ENCODE measurements at regions not wholly inside any gene's neighbourhood (a gene's known extent, or its start where the extent isn't known, plus 50 kb on each side); places are given as distances from the start of the nearest gene placed in this dataset.

DNA sequence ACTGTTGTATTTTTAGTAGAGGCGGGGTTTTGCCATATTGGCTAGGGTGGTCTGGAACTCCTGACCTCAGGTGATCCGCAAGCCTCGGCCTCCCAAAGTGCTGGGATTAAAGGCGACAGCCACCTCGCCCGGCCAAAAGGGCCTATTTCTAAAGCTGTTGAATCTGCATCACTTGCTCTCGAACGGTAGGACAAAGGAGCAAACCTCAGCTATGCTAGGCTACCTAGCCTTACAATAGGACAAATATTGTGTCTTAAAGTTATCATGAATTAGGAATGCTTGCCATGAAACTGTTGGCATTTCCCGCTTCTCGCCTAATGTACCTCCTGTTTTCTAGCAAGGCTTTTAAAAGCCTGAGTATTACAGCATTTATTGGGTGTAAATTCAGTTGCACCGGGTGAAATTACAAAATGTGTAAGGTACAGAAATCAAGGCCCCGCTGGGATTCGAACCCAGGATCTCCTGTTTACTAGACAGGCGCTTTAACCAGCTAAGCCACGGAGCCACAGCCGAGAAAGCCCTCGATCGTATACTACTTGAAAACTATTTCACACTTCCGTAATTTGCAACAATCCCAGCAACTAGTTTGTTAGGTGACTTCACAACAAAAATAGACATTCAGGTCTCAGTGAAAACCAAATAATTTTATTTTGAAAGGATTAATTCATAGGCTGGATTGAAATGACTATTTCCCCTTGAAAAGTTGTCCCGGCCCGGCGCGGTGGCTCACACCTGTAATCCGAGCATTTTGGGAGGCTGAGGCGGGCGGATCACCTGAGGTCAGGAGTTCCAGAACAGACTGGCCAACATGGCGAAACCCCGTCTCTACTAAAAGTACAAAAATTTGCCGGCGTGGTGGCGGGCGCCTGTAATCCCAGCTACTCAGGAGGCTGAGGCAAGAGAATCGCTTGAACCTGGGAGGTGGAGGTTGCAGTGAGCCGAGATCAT lies 211.6 kb upstream of the ZNF184 start:
- H3K9me3 Mint-ChIP-seq (ENCODE audit: unreplicated experiment) = no peaks in the 10 kb centered on the region
- Histone ChIP-seq H3K9me3 (no peaks in the 10 kb centered on the region), H3K4me3 (ENCODE audit: low read depth, low read length) (no peak overlapping the region), H3K4me1 (no peaks in the 10 kb centered on the region), H3K27me3 (replicated peaks; ENCODE audit: control insufficient read depth, insufficient read depth, low read length) (no peaks in the 10 kb centered on the region), H3K36me3 (ENCODE audit: control insufficient read depth, insufficient read depth, low read length) (no peaks in the 10 kb centered on the region)
- POLR2A ChIA-PET = no interaction called here
- H3K36me3 Mint-ChIP-seq (ENCODE audit: insufficient read depth, unreplicated experiment) = peaks cover 23% of the 10 kb centered on the region
- intact Hi-C loops (cut with micrococcal nuclease; ENCODE audit: unreplicated experiment) = loop anchor here (5.0 kb wide), 3 partner anchors 32 to 387 kb away; no protein-coding TSS in a partner anchor
- DNase-seq = peak; percentile 66 to 74
- CTCF ChIA-PET = no interaction called here
- H3K27ac Mint-ChIP-seq (ENCODE audit: unreplicated experiment) = no peak overlapping the region
- BruUV-seq (replicated peaks) = TSS peak; percentile 92
- no peaks in the 10 kb centered on the region for H3K27me3 Mint-ChIP-seq (ENCODE audit: insufficient read depth, unreplicated experiment)
- TF ChIP-seq, protein P1, sequence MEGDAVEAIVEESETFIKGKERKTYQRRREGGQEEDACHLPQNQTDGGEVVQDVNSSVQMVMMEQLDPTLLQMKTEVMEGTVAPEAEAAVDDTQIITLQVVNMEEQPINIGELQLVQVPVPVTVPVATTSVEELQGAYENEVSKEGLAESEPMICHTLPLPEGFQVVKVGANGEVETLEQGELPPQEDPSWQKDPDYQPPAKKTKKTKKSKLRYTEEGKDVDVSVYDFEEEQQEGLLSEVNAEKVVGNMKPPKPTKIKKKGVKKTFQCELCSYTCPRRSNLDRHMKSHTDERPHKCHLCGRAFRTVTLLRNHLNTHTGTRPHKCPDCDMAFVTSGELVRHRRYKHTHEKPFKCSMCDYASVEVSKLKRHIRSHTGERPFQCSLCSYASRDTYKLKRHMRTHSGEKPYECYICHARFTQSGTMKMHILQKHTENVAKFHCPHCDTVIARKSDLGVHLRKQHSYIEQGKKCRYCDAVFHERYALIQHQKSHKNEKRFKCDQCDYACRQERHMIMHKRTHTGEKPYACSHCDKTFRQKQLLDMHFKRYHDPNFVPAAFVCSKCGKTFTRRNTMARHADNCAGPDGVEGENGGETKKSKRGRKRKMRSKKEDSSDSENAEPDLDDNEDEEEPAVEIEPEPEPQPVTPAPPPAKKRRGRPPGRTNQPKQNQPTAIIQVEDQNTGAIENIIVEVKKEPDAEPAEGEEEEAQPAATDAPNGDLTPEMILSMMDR (IDR thresholded peaks at IDR 0.05; ENCODE audit: insufficient read depth in 1 of 2, low read depth in 1 of 2, low read length in 1 of 2, severe bottlenecking in 1 of 2, unreplicated experiment in 1 of 2) = no peak
- peaks cover 8% of the 10 kb centered on the region for H3K4me1 Mint-ChIP-seq (ENCODE audit: low read depth, unreplicated experiment)
- H3K4me3 Mint-ChIP-seq (ENCODE audit: unreplicated experiment) = no peak overlapping the region

DNA sequence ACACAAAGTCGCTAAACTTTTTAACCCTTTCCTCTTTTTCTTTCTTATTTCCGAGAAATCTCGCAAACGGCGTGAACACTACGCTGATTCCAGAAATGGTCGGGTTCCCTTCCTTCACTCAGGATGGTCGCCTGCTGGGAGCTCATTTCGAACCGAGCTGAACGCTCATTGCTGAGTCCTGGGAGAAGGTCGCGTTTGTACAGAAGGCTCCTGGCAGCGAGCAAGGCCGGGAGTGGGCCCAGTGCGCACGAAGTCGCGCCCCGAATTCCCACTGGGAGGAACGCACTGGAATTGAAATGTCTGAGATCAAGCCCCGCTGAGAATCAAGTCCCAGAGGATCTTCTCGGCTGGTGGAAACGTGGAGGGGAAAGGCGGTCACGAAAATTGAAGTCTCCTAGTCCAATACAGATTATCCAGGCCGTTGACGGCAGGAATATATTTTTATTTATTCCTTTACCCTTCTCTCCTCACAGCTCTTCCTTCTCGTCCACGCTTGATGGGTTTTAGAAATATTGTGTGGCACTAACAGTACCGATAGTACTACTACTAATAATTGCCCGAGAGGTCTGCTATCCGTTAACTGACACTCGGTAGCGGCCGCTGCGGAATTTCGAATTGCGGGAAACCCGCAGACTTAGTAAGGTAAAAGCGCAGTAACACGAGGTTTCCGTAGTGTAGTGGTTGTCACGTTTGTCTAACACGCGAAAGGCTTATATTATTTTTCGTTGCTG lies 207.2 kb upstream of the ZNF184 start:
- TF ChIP-seq, protein P1 (IDR thresholded peaks at IDR 0.05; ENCODE audit: insufficient read depth in 1 of 2, low read depth in 1 of 2, low read length in 1 of 2, severe bottlenecking in 1 of 2, unreplicated experiment in 1 of 2) = no peak
- H3K27me3 Mint-ChIP-seq (ENCODE audit: insufficient read depth, unreplicated experiment) = no peaks in the 10 kb centered on the region
- no peaks in the 10 kb centered on the region for H3K4me1 Mint-ChIP-seq (ENCODE audit: low read depth, unreplicated experiment)
- no peak overlapping the region for H3K27ac Mint-ChIP-seq (ENCODE audit: unreplicated experiment)
- ChIA-PET CTCF (no interaction called here), POLR2A (no interaction called here)
- H3K4me1 ChIP-seq = 0 out of 2 replicates have a peak, but pooled peaks cover 3% of the 10 kb centered on the region
- H3K27me3 ChIP-seq (replicated peaks; ENCODE audit: control insufficient read depth, insufficient read depth, low read length) = no peaks in the 10 kb centered on the region
- BruUV-seq (replicated peaks) = no TSS peak
- intact Hi-C loops (cut with micrococcal nuclease; ENCODE audit: unreplicated experiment) = no loop called here
- no peaks in the 10 kb centered on the region for H3K9me3 Mint-ChIP-seq (ENCODE audit: unreplicated experiment)
- DNase-seq = no peak
- H3K9me3 ChIP-seq = no peaks in the 10 kb centered on the region
- H3K36me3 ChIP-seq (ENCODE audit: control insufficient read depth, insufficient read depth, low read length) = no peaks in the 10 kb centered on the region
- peaks cover 9% of the 10 kb centered on the region for H3K36me3 Mint-ChIP-seq (ENCODE audit: insufficient read depth, unreplicated experiment)
- no peak overlapping the region for H3K4me3 ChIP-seq (ENCODE audit: low read depth, low read length)
- no peak overlapping the region for H3K4me3 Mint-ChIP-seq (ENCODE audit: unreplicated experiment)

DNA sequence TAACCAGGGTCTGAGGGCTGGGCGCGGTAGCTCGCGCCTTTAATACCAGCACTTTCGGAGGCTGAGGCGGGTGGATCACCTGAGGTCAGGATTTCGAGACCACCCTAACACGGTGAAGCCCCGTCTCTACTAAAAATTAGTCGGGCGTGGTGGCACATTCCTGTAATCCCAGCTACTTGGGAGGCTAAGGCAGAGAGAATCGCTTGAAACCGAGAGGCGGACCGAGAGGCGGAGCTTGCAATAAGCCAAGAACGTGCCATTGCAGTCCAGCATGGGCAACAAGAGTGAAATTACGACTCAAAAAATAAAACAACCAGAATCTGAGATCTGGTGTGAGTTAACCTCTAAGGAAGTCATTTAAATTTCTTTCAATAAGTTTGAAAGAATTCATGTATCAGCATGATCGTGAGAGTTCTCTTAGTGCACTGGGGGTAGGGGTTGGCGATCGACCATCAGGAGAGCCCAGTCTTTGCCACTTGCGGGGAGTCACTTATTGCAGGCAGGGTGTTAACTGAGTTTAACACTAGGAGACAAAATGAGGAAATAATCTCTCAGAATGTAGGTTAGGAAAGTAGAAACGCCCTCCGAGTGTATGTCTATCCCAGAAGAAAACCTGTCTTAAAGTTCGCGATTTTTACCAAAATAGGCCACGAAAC lies 206.5 kb upstream of the ZNF184 start:
- H3K9me3 Mint-ChIP-seq (ENCODE audit: unreplicated experiment) = no peaks in the 10 kb centered on the region

More for the DNA sequence above, 206.5 kb upstream of the ZNF184 start:
- Histone ChIP-seq H3K4me1 (0 out of 2 replicates have a peak, but pooled peaks cover 3% of the 10 kb centered on the region), H3K9me3 (no peaks in the 10 kb centered on the region), H3K4me3 (ENCODE audit: low read depth, low read length) (no peak overlapping the region), H3K27me3 (replicated peaks; ENCODE audit: control insufficient read depth, insufficient read depth, low read length) (no peaks in the 10 kb centered on the region), H3K36me3 (ENCODE audit: control insufficient read depth, insufficient read depth, low read length) (no peaks in the 10 kb centered on the region)
- peaks cover 2% of the 10 kb centered on the region for H3K36me3 Mint-ChIP-seq (ENCODE audit: insufficient read depth, unreplicated experiment)
- no TSS peak for BruUV-seq (replicated peaks)
- ChIA-PET CTCF (no interaction called here), POLR2A (no interaction called here)
- H3K27me3 Mint-ChIP-seq (ENCODE audit: insufficient read depth, unreplicated experiment) = no peaks in the 10 kb centered on the region
- DNase-seq = no peak
- no peak overlapping the region for H3K27ac Mint-ChIP-seq (ENCODE audit: unreplicated experiment)
- H3K4me3 Mint-ChIP-seq (ENCODE audit: unreplicated experiment) = no peak overlapping the region
- TF ChIP-seq, protein P1 (IDR thresholded peaks at IDR 0.05; ENCODE audit: insufficient read depth in 1 of 2, low read depth in 1 of 2, low read length in 1 of 2, severe bottlenecking in 1 of 2, unreplicated experiment in 1 of 2) = no peak
- H3K4me1 Mint-ChIP-seq (ENCODE audit: low read depth, unreplicated experiment) = no peaks in the 10 kb centered on the region
- intact Hi-C loops (cut with micrococcal nuclease; ENCODE audit: unreplicated experiment) = no loop called here
